Fibroblast of lung (primary cell): ENCODE measurements at regions not wholly inside any gene's neighbourhood (a gene's known extent, or its start where the extent isn't known, plus 50 kb on each side); places are given as distances from the start of the nearest gene placed in this dataset.

ENCODE experiments used
- DNase-seq, 2 donors: peaks; one replicate each; pipeline versions ENCODE4 v3.0.0 to v3.0.0-alpha.2; 2010; ENCODE audit warnings: low read depth in 2 of 2
- H2AFZ ChIP-seq: 2 replicates; pipeline ENCODE4 v1.5.1; 2012; ENCODE audit warnings: low read length, control low read depth, inconsistent platforms
- H3K27ac ChIP-seq: 2 replicates; pipeline ENCODE4 v1.5.1; 2011; ENCODE audit warnings: low read length, control low read depth; ENCODE audit not compliant: insufficient read depth
- H3K27me3 ChIP-seq: 2 replicates; pipeline ENCODE4 v1.5.1; 2011; ENCODE audit warnings: mild to moderate bottlenecking, low read length; ENCODE audit not compliant: control insufficient read depth, insufficient read depth
- H3K36me3 ChIP-seq: 2 replicates; pipeline ENCODE4 v1.5.1; 2011; ENCODE audit warnings: low read length; ENCODE audit not compliant: control insufficient read depth, insufficient read depth
- H3K4me1 ChIP-seq: 2 replicates; pipeline ENCODE4 v1.5.1; 2011; ENCODE audit warnings: low read length; ENCODE audit not compliant: control insufficient read depth, insufficient read depth; ENCODE audit errors: extremely low read depth
- H3K4me2 ChIP-seq: 2 replicates; pipeline ENCODE4 v1.5.1; 2011; ENCODE audit warnings: low read length, control low read depth; ENCODE audit not compliant: insufficient read depth; ENCODE audit errors: extremely low read depth
- H3K4me3 ChIP-seq, 4 experiments: fragments of 200-600 bp in 1 of 4; sonication (generic) in 1 of 4; replicated peaks in 1 of 4; 2 replicates each; pipeline ENCODE4 v1.5.1; 2011 to 2016; ENCODE audit warnings: low read length in 4 of 4, low read depth in 3 of 4, mild to moderate bottlenecking in 3 of 4, control low read depth in 2 of 4, inconsistent platforms in 1 of 4, mixed read lengths in 1 of 4; ENCODE audit not compliant: insufficient read depth in 1 of 4; ENCODE audit errors: control extremely low read depth in 1 of 4
- H3K79me2 ChIP-seq: 2 replicates; pipeline ENCODE4 v1.5.1; 2012; ENCODE audit warnings: mild to moderate bottlenecking, low read length, inconsistent platforms; ENCODE audit not compliant: control insufficient read depth, insufficient read depth
- H3K9ac ChIP-seq: 2 replicates; pipeline ENCODE4 v1.5.1; 2011; ENCODE audit warnings: mild to moderate bottlenecking, low read length, control low read depth; ENCODE audit not compliant: insufficient read depth
- H3K9me3 ChIP-seq: 2 replicates; pipeline ENCODE4 v1.5.1; 2012; ENCODE audit warnings: low read depth, low read length; ENCODE audit not compliant: control insufficient read depth, insufficient read depth
- H4K20me1 ChIP-seq: 2 replicates; pipeline ENCODE4 v1.5.1; 2011; ENCODE audit warnings: low read length; ENCODE audit not compliant: control insufficient read depth, insufficient read depth; ENCODE audit errors: extremely low read depth
- CTCF ChIP-seq, 2 donors: IDR thresholded peaks in 1 of 2; conservative IDR thresholded peaks in 1 of 2; 1 replicate in 1 of 2; 2 replicates in 1 of 2; pipeline ENCODE4 v1.5.1; 2011 to 2012; ENCODE audit warnings: low read length in 2 of 2, control low read depth in 1 of 2, inconsistent platforms in 1 of 2, low read depth in 1 of 2, mild to moderate bottlenecking in 1 of 2
- EZH2 ChIP-seq: IDR thresholded peaks from 2 replicates; pipeline ENCODE4 v1.5.1; 2012; ENCODE audit warnings: low read length, control low read depth, mild to moderate bottlenecking; ENCODE audit errors: missing control alignments

- no peak overlapping the region for H2AFZ ChIP-seq
- H3K4me2 ChIP-seq, result no peak overlapping the region
- no peaks in the 10 kb centered on the region for H3K4me1 ChIP-seq
- H3K9me3 ChIP-seq, result no peaks in the 10 kb centered on the region
- peak overlapping the region; percentile 50 for H3K27ac ChIP-seq
- no peaks in the 10 kb centered on the region for H3K79me2 ChIP-seq
- peak; percentile 93 to 96 for DNase-seq
- H4K20me1 ChIP-seq, result no peaks in the 10 kb centered on the region
- no peaks in the 10 kb centered on the region for H3K27me3 ChIP-seq
- no peak overlapping the region for H3K4me3 ChIP-seq
- H3K36me3 ChIP-seq, result no peaks in the 10 kb centered on the region
- TF ChIP-seq EZH2, result no peak
- TF ChIP-seq CTCF (conservative IDR thresholded peaks at IDR 0.05 in 1 of 2, IDR thresholded peaks at IDR 0.05 in 1 of 2; ENCODE audit: low read depth in 1 of 2, low read length in 2 of 2), result no peak
- no peak overlapping the region for H3K9ac ChIP-seq
Observed at GRCh38 chr5:132136906-132137305, 63.3 kb downstream of the CSF2 start.

GRCh38 chr5:132138260-132138659 is 64.7 kb downstream of the CSF2 start:
- Histone ChIP-seq H3K36me3 (no peaks in the 10 kb centered on the region), H3K27ac (no peak overlapping the region), H3K27me3 (no peaks in the 10 kb centered on the region), H3K4me3 (no peak overlapping the region), H3K9me3 (no peaks in the 10 kb centered on the region), H3K79me2 (no peaks in the 10 kb centered on the region), H3K4me2 (peak overlapping the region; percentile 51), H2AFZ (no peak overlapping the region), H4K20me1 (no peaks in the 10 kb centered on the region), H3K4me1 (no peaks in the 10 kb centered on the region), H3K9ac (no peak overlapping the region)
- peak; percentile 57 to 74 for DNase-seq
- TF ChIP-seq CTCF (conservative IDR thresholded peaks at IDR 0.05 in 1 of 2, IDR thresholded peaks at IDR 0.05 in 1 of 2; ENCODE audit: low read depth in 1 of 2, low read length in 2 of 2) (no peak), EZH2 (no peak)
